ENCODE measurements at regions not wholly inside any gene's neighbourhood (a gene's known extent, or its start where the extent isn't known, plus 50 kb on each side); places are given as distances from the start of the nearest gene placed in this dataset.

DNA sequence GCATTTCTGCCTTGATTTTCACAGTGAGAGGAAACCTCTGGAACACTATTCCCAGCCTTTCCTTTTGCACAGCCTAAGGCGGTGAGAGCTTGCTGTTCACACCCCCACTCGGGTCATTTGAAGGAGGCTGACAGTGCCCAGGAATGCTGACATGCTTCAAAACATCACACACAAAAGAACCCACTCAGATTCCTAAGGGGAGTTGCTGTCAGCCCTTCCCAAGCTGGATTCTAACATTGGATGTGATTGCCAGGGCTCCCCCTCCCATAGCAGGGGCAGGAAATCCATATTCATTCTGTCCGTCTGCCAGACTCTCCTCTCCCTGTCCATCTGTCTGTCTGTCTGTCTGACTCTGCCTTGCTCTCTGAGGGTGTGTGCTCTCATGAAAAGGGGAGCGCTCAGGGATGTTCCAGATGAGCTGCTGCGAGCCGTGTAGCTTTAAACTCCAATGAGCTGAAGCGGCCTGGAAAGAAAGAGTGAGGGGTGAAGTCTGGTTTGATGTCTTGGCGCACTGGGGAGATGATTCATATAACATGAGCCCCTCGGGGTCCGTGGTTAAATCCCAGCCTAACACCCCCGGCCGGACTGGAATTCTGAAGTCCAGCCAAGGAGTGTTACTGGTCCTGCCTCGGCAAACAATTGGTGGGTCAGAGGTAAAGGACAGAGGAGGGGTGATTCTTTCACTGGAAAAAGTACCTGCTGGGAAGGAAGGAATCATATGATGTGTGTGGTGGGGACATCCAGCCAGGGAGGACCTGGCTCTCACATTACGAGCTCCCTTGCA is 517.0 kb downstream of the CCDC171 start:
- no TSS peak for BruUV-seq (replicated peaks)
- TF ChIP-seq ZFX (IDR thresholded peaks at IDR 0.05): no peak
- TF ChIP-seq ZNF274 (IDR thresholded peaks at IDR 0.05; ENCODE audit: low read depth, low read length): no peak
- TF ChIP-seq POLR2AphosphoS5 (IDR thresholded peaks at IDR 0.05; ENCODE audit: low read depth, low read length): no peak
- no peak for TF ChIP-seq TCF7L2 (IDR thresholded peaks at IDR 0.05; ENCODE audit: borderline replicate concordance, extremely low read depth, insufficient read depth, insufficient read length)
- TF ChIP-seq, protein P1, sequence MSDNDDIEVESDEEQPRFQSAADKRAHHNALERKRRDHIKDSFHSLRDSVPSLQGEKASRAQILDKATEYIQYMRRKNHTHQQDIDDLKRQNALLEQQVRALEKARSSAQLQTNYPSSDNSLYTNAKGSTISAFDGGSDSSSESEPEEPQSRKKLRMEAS (IDR thresholded peaks at IDR 0.05): no peak
- TF ChIP-seq, protein P2, sequence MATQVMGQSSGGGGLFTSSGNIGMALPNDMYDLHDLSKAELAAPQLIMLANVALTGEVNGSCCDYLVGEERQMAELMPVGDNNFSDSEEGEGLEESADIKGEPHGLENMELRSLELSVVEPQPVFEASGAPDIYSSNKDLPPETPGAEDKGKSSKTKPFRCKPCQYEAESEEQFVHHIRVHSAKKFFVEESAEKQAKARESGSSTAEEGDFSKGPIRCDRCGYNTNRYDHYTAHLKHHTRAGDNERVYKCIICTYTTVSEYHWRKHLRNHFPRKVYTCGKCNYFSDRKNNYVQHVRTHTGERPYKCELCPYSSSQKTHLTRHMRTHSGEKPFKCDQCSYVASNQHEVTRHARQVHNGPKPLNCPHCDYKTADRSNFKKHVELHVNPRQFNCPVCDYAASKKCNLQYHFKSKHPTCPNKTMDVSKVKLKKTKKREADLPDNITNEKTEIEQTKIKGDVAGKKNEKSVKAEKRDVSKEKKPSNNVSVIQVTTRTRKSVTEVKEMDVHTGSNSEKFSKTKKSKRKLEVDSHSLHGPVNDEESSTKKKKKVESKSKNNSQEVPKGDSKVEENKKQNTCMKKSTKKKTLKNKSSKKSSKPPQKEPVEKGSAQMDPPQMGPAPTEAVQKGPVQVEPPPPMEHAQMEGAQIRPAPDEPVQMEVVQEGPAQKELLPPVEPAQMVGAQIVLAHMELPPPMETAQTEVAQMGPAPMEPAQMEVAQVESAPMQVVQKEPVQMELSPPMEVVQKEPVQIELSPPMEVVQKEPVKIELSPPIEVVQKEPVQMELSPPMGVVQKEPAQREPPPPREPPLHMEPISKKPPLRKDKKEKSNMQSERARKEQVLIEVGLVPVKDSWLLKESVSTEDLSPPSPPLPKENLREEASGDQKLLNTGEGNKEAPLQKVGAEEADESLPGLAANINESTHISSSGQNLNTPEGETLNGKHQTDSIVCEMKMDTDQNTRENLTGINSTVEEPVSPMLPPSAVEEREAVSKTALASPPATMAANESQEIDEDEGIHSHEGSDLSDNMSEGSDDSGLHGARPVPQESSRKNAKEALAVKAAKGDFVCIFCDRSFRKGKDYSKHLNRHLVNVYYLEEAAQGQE (IDR thresholded peaks at IDR 0.05; ENCODE audit: low read depth): no peak
- no peak for TF ChIP-seq SIN3A (IDR thresholded peaks at IDR 0.05; ENCODE audit: low read depth)
- TF ChIP-seq, protein P3, sequence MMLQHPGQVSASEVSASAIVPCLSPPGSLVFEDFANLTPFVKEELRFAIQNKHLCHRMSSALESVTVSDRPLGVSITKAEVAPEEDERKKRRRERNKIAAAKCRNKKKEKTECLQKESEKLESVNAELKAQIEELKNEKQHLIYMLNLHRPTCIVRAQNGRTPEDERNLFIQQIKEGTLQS (IDR thresholded peaks at IDR 0.05): no peak
- TF ChIP-seq SRF (IDR thresholded peaks at IDR 0.05; ENCODE audit: low read depth): no peak
- TF ChIP-seq YY1 (IDR thresholded peaks at IDR 0.05; ENCODE audit: extremely low read depth, insufficient replicate concordance, low read depth, low read length): no peak
- TF ChIP-seq JUND (IDR thresholded peaks at IDR 0.05): no peak
- TF ChIP-seq ELF1 (IDR thresholded peaks at IDR 0.05; ENCODE audit: borderline replicate concordance, low read depth): no peak
- no peak for TF ChIP-seq EGR1 (IDR thresholded peaks at IDR 0.05; ENCODE audit: low read depth)
- H3K9me2 ChIP-seq (ENCODE audit: insufficient read depth): no peaks in the 10 kb centered on the region
- H2AFZ ChIP-seq (ENCODE audit: low read depth, low read length, poor library complexity, severe bottlenecking): no peak overlapping the region
- ATAC-seq (no peak), DNase-seq (ENCODE audit: low read depth, low spot score) (no peak)
- CTCF ChIA-PET: no interaction called here
- POLR2A ChIA-PET: no interaction called here
- H3K27ac ChIP-seq (ENCODE audit: low read depth, low read length): no peak overlapping the region
- no peaks in the 10 kb centered on the region for H3K36me3 ChIP-seq (ENCODE audit: control insufficient read depth in 1 of 2, insufficient read depth in 2 of 2, low read length in 2 of 2)
- H3K79me2 ChIP-seq (ENCODE audit: insufficient read depth, low read length): no peaks in the 10 kb centered on the region
- intact Hi-C loops (cut with micrococcal nuclease): no loop called here
- H3K4me2 ChIP-seq (ENCODE audit: low read length): no peak overlapping the region
- H3K9ac ChIP-seq (ENCODE audit: low read length): no peak overlapping the region
- no peaks in the 10 kb centered on the region for H3K9me3 ChIP-seq (ENCODE audit: control insufficient read depth in 1 of 2, insufficient read depth in 1 of 2, low read depth in 1 of 2, low read length in 2 of 2)
- no peaks in the 10 kb centered on the region for H4K20me1 ChIP-seq (ENCODE audit: insufficient read depth)
- RAD21 ChIA-PET (ENCODE audit: low non-redundant PET in 1 of 2, low total read pairs in 2 of 2, uncharacterized antibody in 2 of 2, unreplicated experiment in 2 of 2): no interaction called here
- no peaks in the 10 kb centered on the region for H3K27me3 ChIP-seq (ENCODE audit: insufficient read depth, low read length)
- H3K4me1 ChIP-seq (ENCODE audit: control insufficient read depth in 1 of 2, insufficient read depth in 2 of 2, low read length in 2 of 2): no peaks in the 10 kb centered on the region
- H3K4me3 ChIP-seq (replicated peaks in 1 of 2; ENCODE audit: low read depth in 1 of 2, low read length in 2 of 2): no peak overlapping the region
